ENCODE measurements at regions not wholly inside any gene's neighbourhood (a gene's known extent, or its start where the extent isn't known, plus 50 kb on each side); places are given as distances from the start of the nearest gene placed in this dataset.

DNA sequence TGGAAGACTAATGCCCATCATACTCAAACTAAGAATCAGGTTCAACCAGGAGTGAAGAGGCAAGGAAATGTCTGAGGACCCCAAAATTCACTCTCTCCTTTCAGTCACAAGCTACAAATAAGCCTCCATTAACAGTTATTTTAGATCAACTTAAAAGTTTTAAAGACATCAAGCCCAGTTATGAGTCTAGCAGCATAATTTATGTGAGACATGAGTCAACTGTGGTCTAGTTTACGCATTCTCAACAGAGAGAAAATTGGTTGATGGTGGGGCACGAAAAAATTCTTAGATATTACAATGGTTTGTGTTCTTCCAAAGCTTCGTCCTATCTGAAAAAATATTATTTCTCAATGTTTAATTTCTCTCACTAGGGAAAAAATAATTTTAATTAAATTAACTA lies 204.9 kb upstream of the NT5E start:
- TF ChIP-seq CTCF (IDR thresholded peaks at IDR 0.05) = no peak
- no peak for TF ChIP-seq POLR2A (IDR thresholded peaks at IDR 0.05)

Data from ovary (tissue), 3 donors.